BLaER1 (cell line): ENCODE measurements at regions not wholly inside any gene's neighbourhood (a gene's known extent, or its start where the extent isn't known, plus 50 kb on each side); places are given as distances from the start of the nearest gene placed in this dataset.
"Not testable (repeated sequence)": the region's sequence is repeated elsewhere in the genome, so short reads cannot be mapped to it uniquely, and the experiment has no call there.

Source experiments
- H3K27ac ChIP-seq: shearing (Covaris generic); formaldehyde crosslinking; 2 replicates; pipeline ENCODE4 v1.8.1; 2022
- H3K27me3 ChIP-seq: shearing (Covaris generic); formaldehyde crosslinking; 2 replicates; pipeline ENCODE4 v1.8.1; 2022
- H3K36me3 ChIP-seq: shearing (Covaris generic); formaldehyde crosslinking; 2 replicates; pipeline ENCODE4 v1.8.1; 2022
- H3K4me1 ChIP-seq: shearing (Covaris generic); formaldehyde crosslinking; 2 replicates; pipeline ENCODE4 v1.8.1; 2022
- H3K4me2 ChIP-seq: shearing (Covaris generic); formaldehyde crosslinking; 2 replicates; pipeline ENCODE4 v1.8.1; 2022
- H3K4me3 ChIP-seq: shearing (Covaris generic); formaldehyde crosslinking; 2 replicates; pipeline ENCODE4 v1.8.1; 2022
- H3K9ac ChIP-seq: shearing (Covaris generic); formaldehyde crosslinking; 2 replicates; pipeline ENCODE4 v1.8.1; 2022
- H3K9me3 ChIP-seq: shearing (Covaris generic); formaldehyde crosslinking; 2 replicates; pipeline ENCODE4 v1.8.1; 2022
- H4K20me1 ChIP-seq: shearing (Covaris generic); formaldehyde crosslinking; 2 replicates; pipeline ENCODE4 v1.8.1; 2022
- Cebpa-rat ChIP-seq: shearing (Covaris generic); IDR thresholded peaks from 2 replicates; pipeline ENCODE4 v1.8.1; 2022

- no peaks in the 10 kb centered on the region for H3K27me3 ChIP-seq
- H3K9me3 ChIP-seq = no peaks in the 10 kb centered on the region
- H4K20me1 ChIP-seq = no peaks in the 10 kb centered on the region
- H3K9ac ChIP-seq = no peak overlapping the region
- TF ChIP-seq Cebpa-rat = no peak
- H3K4me2 ChIP-seq = no peak overlapping the region
- no peak overlapping the region for H3K4me3 ChIP-seq
- H3K27ac ChIP-seq = no peak overlapping the region
- no peaks in the 10 kb centered on the region for H3K36me3 ChIP-seq
- no peaks in the 10 kb centered on the region for H3K4me1 ChIP-seq
Observed at GRCh38 chr4:177987896-177988295, 545.7 kb upstream of the AGA start.

DNA sequence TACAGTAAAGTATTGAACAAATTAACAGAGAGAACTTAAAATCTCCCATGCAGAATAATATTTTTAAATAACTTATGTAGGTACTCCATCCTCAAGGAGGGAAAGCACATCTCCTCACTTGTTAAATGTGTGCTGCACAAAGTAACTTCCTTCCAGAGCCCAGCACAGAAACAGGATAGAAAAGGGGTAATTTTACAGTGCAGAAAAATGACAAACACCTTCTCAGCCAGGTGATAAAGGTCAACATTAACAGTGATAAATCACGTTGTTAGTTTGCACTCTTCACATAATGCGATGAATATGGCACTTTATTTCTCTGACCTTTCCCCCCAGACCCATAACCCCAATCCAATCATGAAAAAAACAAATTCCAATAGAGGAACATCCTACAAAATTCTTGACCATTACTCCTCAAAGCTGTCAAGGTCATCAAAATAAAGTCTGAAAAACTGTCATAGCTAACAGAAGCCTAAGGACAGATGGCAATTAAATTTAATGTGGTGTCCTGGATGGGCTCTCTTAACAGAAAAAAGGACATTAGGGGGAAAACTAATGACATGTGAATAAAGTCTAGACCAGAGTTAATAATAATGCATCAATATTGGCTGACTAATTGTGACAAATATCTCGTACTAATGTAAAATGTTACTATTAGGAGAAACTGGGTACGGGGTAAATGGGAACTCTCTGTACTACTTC is 547.4 kb upstream of the AGA start:
- H4K20me1 ChIP-seq = no peaks in the 10 kb centered on the region
- no peak overlapping the region for H3K4me3 ChIP-seq
- H3K4me1 ChIP-seq = no peaks in the 10 kb centered on the region
- no peaks in the 10 kb centered on the region for H3K27me3 ChIP-seq
- H3K9ac ChIP-seq = no peak overlapping the region
- H3K9me3 ChIP-seq = no peaks in the 10 kb centered on the region
- no peak overlapping the region for H3K27ac ChIP-seq
- TF ChIP-seq Cebpa-rat = no peak
- no peaks in the 10 kb centered on the region for H3K36me3 ChIP-seq
- no peak overlapping the region for H3K4me2 ChIP-seq

DNA sequence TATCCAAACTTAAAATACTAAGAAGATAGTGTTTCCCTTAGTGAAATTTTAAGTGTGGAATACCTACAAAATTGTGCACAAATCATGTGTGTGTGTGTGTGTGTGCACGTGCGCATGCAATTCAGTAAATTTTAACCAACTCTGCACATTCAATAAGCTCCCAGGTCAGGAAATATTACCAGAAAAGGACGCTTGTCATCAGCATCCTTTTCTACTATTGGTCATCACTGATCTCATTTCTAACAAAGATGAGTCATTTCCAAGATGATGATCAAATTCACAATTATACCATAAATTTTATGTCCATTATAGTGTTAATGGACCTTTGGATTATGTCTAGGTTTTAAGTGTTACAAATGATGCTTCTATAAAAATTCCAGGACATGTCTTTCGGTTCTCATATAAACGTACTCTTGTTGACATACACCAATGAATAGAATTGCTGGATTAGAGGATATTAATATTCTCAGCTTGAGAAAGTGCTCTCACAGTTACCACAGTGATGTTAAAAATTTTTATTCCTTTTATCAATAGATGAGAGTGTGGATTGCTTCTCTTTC is 560.9 kb upstream of the AGA start:
- Histone ChIP-seq H4K20me1 (no peaks in the 10 kb centered on the region), H3K4me3 (no peak overlapping the region), H3K27me3 (no peaks in the 10 kb centered on the region), H3K36me3 (no peaks in the 10 kb centered on the region), H3K9me3 (no peaks in the 10 kb centered on the region), H3K4me1 (no peaks in the 10 kb centered on the region), H3K27ac (no peak overlapping the region), H3K4me2 (no peak overlapping the region), H3K9ac (no peak overlapping the region)
- TF ChIP-seq Cebpa-rat = no peak

- H3K27ac ChIP-seq = no peak overlapping the region
- no peaks in the 10 kb centered on the region for H3K36me3 ChIP-seq
- H4K20me1 ChIP-seq = no peaks in the 10 kb centered on the region
- H3K4me2 ChIP-seq = no peak overlapping the region
- H3K9ac ChIP-seq = no peak overlapping the region
- H3K27me3 ChIP-seq = no peaks in the 10 kb centered on the region
- H3K4me1 ChIP-seq = no peaks in the 10 kb centered on the region
- no peaks in the 10 kb centered on the region for H3K9me3 ChIP-seq
- H3K4me3 ChIP-seq = no peak overlapping the region
- no peak for TF ChIP-seq Cebpa-rat
Observed at GRCh38 chr4:178010596-178010995, 568.4 kb upstream of the AGA start.

GRCh38 chr4:178015046-178015445 is 572.8 kb upstream of the AGA start:
- H4K20me1 ChIP-seq, H3K4me2 ChIP-seq, H3K9ac ChIP-seq, H3K4me3 ChIP-seq, H3K36me3 ChIP-seq, H3K9me3 ChIP-seq, H3K27me3 ChIP-seq, H3K4me1 ChIP-seq, H3K27ac ChIP-seq: not testable (repeated sequence)

- Histone ChIP-seq H4K20me1 (no peaks in the 10 kb centered on the region), H3K27ac (no peak overlapping the region), H3K9ac (no peak overlapping the region), H3K9me3 (no peaks in the 10 kb centered on the region), H3K4me3 (no peak overlapping the region), H3K36me3 (no peaks in the 10 kb centered on the region), H3K27me3 (no peaks in the 10 kb centered on the region), H3K4me1 (no peaks in the 10 kb centered on the region), H3K4me2 (no peak overlapping the region)
- TF ChIP-seq Cebpa-rat = no peak
Observed at GRCh38 chr4:178026999-178027398, 584.8 kb upstream of the AGA start.

GRCh38 chr4:178027796-178028195 is 585.6 kb upstream of the AGA start:
- no peaks in the 10 kb centered on the region for H3K36me3 ChIP-seq

GRCh38 chr4:178028481-178028880 is 586.2 kb upstream of the AGA start:
- no peak for TF ChIP-seq Cebpa-rat
- Histone ChIP-seq H3K27me3 (no peaks in the 10 kb centered on the region), H4K20me1 (no peaks in the 10 kb centered on the region), H3K9me3 (no peaks in the 10 kb centered on the region), H3K4me1 (no peaks in the 10 kb centered on the region), H3K36me3 (no peaks in the 10 kb centered on the region), H3K4me2 (no peak overlapping the region), H3K4me3 (no peak overlapping the region), H3K27ac (no peak overlapping the region), H3K9ac (no peak overlapping the region)

More at GRCh38 chr4:178027796-178028195, 585.6 kb upstream of the AGA start:
- no peaks in the 10 kb centered on the region for H4K20me1 ChIP-seq
- H3K4me1 ChIP-seq = no peaks in the 10 kb centered on the region
- H3K27ac ChIP-seq = no peak overlapping the region
- no peak overlapping the region for H3K4me2 ChIP-seq
- TF ChIP-seq Cebpa-rat = no peak
- no peak overlapping the region for H3K9ac ChIP-seq
- H3K27me3 ChIP-seq = no peaks in the 10 kb centered on the region
- H3K9me3 ChIP-seq = no peaks in the 10 kb centered on the region
- no peak overlapping the region for H3K4me3 ChIP-seq

DNA sequence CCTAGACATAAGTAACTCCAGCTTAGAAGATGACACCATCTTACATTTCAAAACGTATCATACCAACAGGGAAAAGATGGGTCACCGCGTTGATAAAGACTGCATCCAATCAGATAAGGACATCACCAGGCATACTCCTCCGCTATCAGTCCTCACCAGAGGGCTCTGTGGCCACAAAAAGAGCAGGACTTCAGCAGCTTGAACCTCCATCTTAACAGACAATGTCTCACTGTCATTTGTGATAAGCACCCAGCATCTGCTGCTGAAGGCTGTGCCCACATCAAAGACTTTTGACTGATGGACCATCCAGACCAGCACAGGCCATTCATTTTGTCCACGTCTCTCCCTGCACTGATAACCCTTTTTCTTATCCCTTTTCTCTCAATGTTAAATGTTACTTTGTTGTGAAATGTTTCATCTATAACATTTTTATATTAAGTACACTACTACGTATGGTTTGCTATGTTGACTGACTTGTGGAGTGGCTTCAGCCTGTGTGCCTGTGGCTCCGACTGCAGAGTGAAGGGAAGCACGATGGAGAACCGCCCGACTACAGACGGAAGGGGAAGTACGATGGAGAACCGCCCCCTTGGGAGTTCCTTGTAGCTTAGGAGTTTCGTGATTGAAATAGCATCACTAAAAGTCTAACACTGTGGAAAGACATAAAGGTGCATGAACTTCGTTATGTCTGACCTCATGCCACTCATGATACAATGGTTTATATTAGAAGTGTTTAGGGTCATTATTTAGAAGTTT is 595.4 kb upstream of the AGA start:
- H4K20me1 ChIP-seq = no peaks in the 10 kb centered on the region
- H3K36me3 ChIP-seq = no peaks in the 10 kb centered on the region
- no peak for TF ChIP-seq Cebpa-rat
- H3K27me3 ChIP-seq = no peaks in the 10 kb centered on the region
- H3K4me1 ChIP-seq = no peaks in the 10 kb centered on the region
- no peak overlapping the region for H3K4me3 ChIP-seq
- H3K9me3 ChIP-seq = no peaks in the 10 kb centered on the region
- no peak overlapping the region for H3K4me2 ChIP-seq
- no peak overlapping the region for H3K27ac ChIP-seq
- no peak overlapping the region for H3K9ac ChIP-seq

GRCh38 chr4:178056996-178057395 is 614.8 kb upstream of the AGA start:
- no peak overlapping the region for H3K4me3 ChIP-seq

More at GRCh38 chr4:178056996-178057395, 614.8 kb upstream of the AGA start:
- no peaks in the 10 kb centered on the region for H3K27me3 ChIP-seq
- H3K9me3 ChIP-seq = no peaks in the 10 kb centered on the region
- no peaks in the 10 kb centered on the region for H3K4me1 ChIP-seq
- no peak overlapping the region for H3K4me2 ChIP-seq
- no peaks in the 10 kb centered on the region for H4K20me1 ChIP-seq
- H3K36me3 ChIP-seq = no peaks in the 10 kb centered on the region
- H3K9ac ChIP-seq = no peak overlapping the region
- H3K27ac ChIP-seq = no peak overlapping the region
- TF ChIP-seq Cebpa-rat = no peak
